ENCODE measurements at regions not wholly inside any gene's neighbourhood (a gene's known extent, or its start where the extent isn't known, plus 50 kb on each side); places are given as distances from the start of the nearest gene placed in this dataset.
"Not testable (repeated sequence)": the region's sequence is repeated elsewhere in the genome, so short reads cannot be mapped to it uniquely, and the experiment has no call there.

- no peak for DNase-seq
These were observed 171.5 kb downstream of the MYCN start for GRCh38 chr2:16111838-16112210.

- DNase-seq: no peak
These were observed 169.5 kb downstream of the MYCN start for GRCh38 chr2:16109821-16110310.

GRCh38 chr2:16109368-16109820 is 169.0 kb downstream of the MYCN start:
- DNase-seq: no peak

GRCh38 chr2:16107246-16107645 is 166.9 kb downstream of the MYCN start:
- DNase-seq: no peak

- DNase-seq: no peak
These were observed 166.3 kb downstream of the MYCN start for GRCh38 chr2:16106619-16107018.

- DNase-seq: no peak
These were observed 165.4 kb downstream of the MYCN start for GRCh38 chr2:16105669-16106281.

GRCh38 chr2:16104949-16105668 is 164.8 kb downstream of the MYCN start:
- DNase-seq: no peak

- DNase-seq: no peak
These were observed 164.1 kb downstream of the MYCN start for GRCh38 chr2:16104315-16104948.

- no peak for DNase-seq
These were observed 163.4 kb downstream of the MYCN start for GRCh38 chr2:16103614-16104314.

- DNase-seq: no peak
These were observed 162.6 kb downstream of the MYCN start for GRCh38 chr2:16102976-16103380.

- DNase-seq: no peak
These were observed 162.1 kb downstream of the MYCN start for GRCh38 chr2:16102358-16102975.

GRCh38 chr2:16101196-16101595 is 160.8 kb downstream of the MYCN start:
- no peak for DNase-seq

- DNase-seq: no peak
These were observed 159.7 kb downstream of the MYCN start for GRCh38 chr2:16100006-16100405.

- no peak for DNase-seq
These were observed 159.0 kb downstream of the MYCN start for GRCh38 chr2:16099326-16099725.

GRCh38 chr2:16096962-16097361 is 156.6 kb downstream of the MYCN start:
- DNase-seq: no peak

GRCh38 chr2:16095483-16095882 is 155.1 kb downstream of the MYCN start:
- DNase-seq: not testable (repeated sequence)

GRCh38 chr2:16094811-16095210 is 154.5 kb downstream of the MYCN start:
- DNase-seq: no peak

- DNase-seq: no peak
These were observed 153.5 kb downstream of the MYCN start for GRCh38 chr2:16093639-16094529.

- DNase-seq: no peak
These were observed 152.7 kb downstream of the MYCN start for GRCh38 chr2:16092861-16093638.

GRCh38 chr2:16091576-16092282 is 151.4 kb downstream of the MYCN start:
- DNase-seq: no peak

Data from NCI-H2171 treated with DMSO at 0.1 percent for 48 hours (cell line).